ENCODE measurements at regions not wholly inside any gene's neighbourhood (a gene's known extent, or its start where the extent isn't known, plus 50 kb on each side); places are given as distances from the start of the nearest gene placed in this dataset.

- DNase-seq (ENCODE audit: low spot score) = no peak
Observed at GRCh38 chr11:122173587-122173986, 57.6 kb upstream of the BLID start.

GRCh38 chr11:122173074-122173450 lies 57.0 kb upstream of the BLID start:
- DNase-seq (ENCODE audit: low spot score) = no peak

- no peak for DNase-seq (ENCODE audit: low spot score)
Observed at GRCh38 chr11:122172352-122173073, 56.5 kb upstream of the BLID start.

GRCh38 chr11:122170815-122171475 lies 54.9 kb upstream of the BLID start:
- no peak for DNase-seq (ENCODE audit: low spot score)

GRCh38 chr11:122168218-122168617 lies 52.2 kb upstream of the BLID start:
- DNase-seq (ENCODE audit: low spot score) = no peak

- DNase-seq (ENCODE audit: low spot score) = no peak
Observed at GRCh38 chr11:122167100-122167499, 51.1 kb upstream of the BLID start.

- no peak for DNase-seq (ENCODE audit: low spot score)
Observed at GRCh38 chr11:122165607-122166371, 49.8 kb upstream of the BLID start.
